H1 (cell line): ENCODE measurements at regions not wholly inside any gene's neighbourhood (a gene's known extent, or its start where the extent isn't known, plus 50 kb on each side); places are given as distances from the start of the nearest gene placed in this dataset.

ENCODE experiments used
- CTCF ChIA-PET: fragments of 300-600 bp; sonication (Branson Sonifier 250); formaldehyde crosslinking; loops from one replicate; lab custom pipeline; 2021; ENCODE audit not compliant: partially characterized antibody; lab: Charles Lee
- POLR2A ChIA-PET: fragments of 300-600 bp; sonication (Branson Sonifier 250); formaldehyde crosslinking; loops from one replicate; lab custom pipeline; 2021; ENCODE audit warnings: inconsistent platforms; ENCODE audit not compliant: partially characterized antibody; lab: Charles Lee
- DNase-seq, 2 experiments: peaks; one replicate each; pipeline versions ENCODE4 v3.0.0 to v3.0.0-alpha.2; 2010 to 2022; ENCODE audit warnings: low spot score in 2 of 2, low read depth in 1 of 2, mixed read lengths in 1 of 2
- FAIRE-seq: peaks from 2 replicates; lab custom pipeline; 2011; peaks lifted over from hg19 to GRCh38; lab: Jason Lieb, UNC
- H2AFZ ChIP-seq: 2 replicates; pipeline ENCODE4 v1.8.1; 2012; ENCODE audit warnings: low read length, inconsistent platforms
- H2AK5ac ChIP-seq: 2 replicates; pipeline ENCODE4 v1.6.1; 2013; ENCODE audit warnings: low read depth, low read length
- H2BK120ac ChIP-seq: replicated peaks from 2 replicates; pipeline ENCODE3; 2013; ENCODE audit warnings: low read depth, low read length, inconsistent platforms
- H2BK12ac ChIP-seq: 2 replicates; pipeline ENCODE4 v1.6.1; 2013; ENCODE audit warnings: low read depth, low read length
- H2BK15ac ChIP-seq: 2 replicates; pipeline ENCODE4 v1.6.1; 2013; ENCODE audit warnings: low read length
- H2BK20ac ChIP-seq: 2 replicates; pipeline ENCODE4 v1.6.1; 2013; ENCODE audit warnings: low read length
- H2BK5ac ChIP-seq: 2 replicates; pipeline ENCODE4 v1.6.1; 2013; ENCODE audit warnings: low read depth, low read length
- H3K14ac ChIP-seq: 2 replicates; pipeline ENCODE4 v1.6.1; 2013; ENCODE audit warnings: inconsistent platforms; ENCODE audit not compliant: insufficient read length
- H3K18ac ChIP-seq: 2 replicates; pipeline ENCODE4 v1.6.1; 2013; ENCODE audit warnings: low read length; ENCODE audit errors: extremely low read depth
- H3K23ac ChIP-seq: 2 replicates; pipeline ENCODE4 v1.6.1; 2013; ENCODE audit warnings: inconsistent platforms; ENCODE audit not compliant: insufficient read length
- H3K23me2 ChIP-seq: 2 replicates; pipeline ENCODE4 v1.6.1; 2013; ENCODE audit warnings: low read depth, low read length
- H3K27ac ChIP-seq: 2 replicates; pipeline ENCODE4 v1.6.1; 2011; ENCODE audit warnings: low read depth, low read length, inconsistent platforms
- H3K27me3 ChIP-seq, 4 experiments: replicated peaks in 1 of 4; 1 replicate in 1 of 4; 2 replicates in 3 of 4; pipeline versions ENCODE4 v1.6.1 to v1.8.1; 2011 to 2013; ENCODE audit warnings: low read length in 3 of 4, mild to moderate bottlenecking in 3 of 4, inconsistent platforms in 2 of 4, mixed read lengths in 2 of 4, moderate library complexity in 1 of 4; ENCODE audit not compliant: control insufficient read depth in 3 of 4, insufficient read depth in 3 of 4; ENCODE audit errors: extremely low read depth in 1 of 4
- H3K36me3 ChIP-seq, 4 experiments: 2 replicates each; pipeline versions ENCODE4 v1.6.1 to v1.8.1; 2011 to 2013; ENCODE audit warnings: mild to moderate bottlenecking in 4 of 4, low read length in 3 of 4, moderate library complexity in 2 of 4, control low read depth in 1 of 4, inconsistent platforms in 1 of 4; ENCODE audit not compliant: insufficient read depth in 4 of 4, control insufficient read depth in 2 of 4
- H3K4ac ChIP-seq: replicated peaks from 2 replicates; pipeline ENCODE3; 2013; ENCODE audit warnings: low read length, low read depth, mixed read lengths, inconsistent platforms; ENCODE audit not compliant: insufficient read length
- H3K4me1 ChIP-seq, 4 experiments: replicated peaks in 1 of 4; 1 replicate in 1 of 4; 2 replicates in 3 of 4; pipeline versions ENCODE4 v1.6.1 to v1.8.1; 2011 to 2013; ENCODE audit warnings: low read length in 3 of 4, inconsistent platforms in 2 of 4, mixed read lengths in 1 of 4; ENCODE audit not compliant: insufficient read depth in 4 of 4, control insufficient read depth in 3 of 4
- H3K4me2 ChIP-seq, 2 experiments: 2 replicates each; pipeline versions ENCODE4 v1.6.1 to v1.8.1; 2011 to 2013; ENCODE audit warnings: low read depth in 2 of 2, low read length in 2 of 2, control low read depth in 1 of 2, inconsistent platforms in 1 of 2, mild to moderate bottlenecking in 1 of 2; ENCODE audit not compliant: insufficient read depth in 1 of 2
- H3K4me3 ChIP-seq, 4 experiments: fragments of 200-600, 300-600 bp in 1 of 4; sonication (generic), shearing (Covaris generic), sonication (Bioruptor Twin) in 1 of 4; 2 replicates each; pipeline versions ENCODE4 v1.5.1 to v1.8.1; 2011 to 2016; ENCODE audit warnings: low read length in 4 of 4, low read depth in 3 of 4, control low read depth in 2 of 4, inconsistent platforms in 2 of 4, mild to moderate bottlenecking in 2 of 4, mixed read lengths in 1 of 4, moderate library complexity in 1 of 4; ENCODE audit not compliant: insufficient read depth in 2 of 4; ENCODE audit errors: extremely low read depth in 1 of 4
- H3K56ac ChIP-seq: replicated peaks from 2 replicates; pipeline ENCODE3; 2013; ENCODE audit warnings: low read depth, mild to moderate bottlenecking, mixed read lengths, low read length, inconsistent platforms; ENCODE audit not compliant: insufficient read length
- H3K79me1 ChIP-seq: 2 replicates; pipeline ENCODE4 v1.6.1; 2013; ENCODE audit warnings: low read depth, low read length, control low read depth
- H3K79me2 ChIP-seq, 2 experiments: 2 replicates each; pipeline versions ENCODE4 v1.6.1 to v1.8.1; 2012 to 2013; ENCODE audit warnings: low read length in 2 of 2, mild to moderate bottlenecking in 2 of 2, inconsistent platforms in 1 of 2; ENCODE audit not compliant: insufficient read depth in 2 of 2, control insufficient read depth in 1 of 2
- H3K9ac ChIP-seq, 4 experiments: replicated peaks in 1 of 4; 1 replicate in 1 of 4; 2 replicates in 3 of 4; pipeline versions ENCODE4 v1.6.1 to v1.8.1; 2011 to 2013; ENCODE audit warnings: low read depth in 3 of 4, low read length in 3 of 4, control low read depth in 2 of 4, mild to moderate bottlenecking in 2 of 4, moderate library complexity in 2 of 4, inconsistent platforms in 1 of 4; ENCODE audit errors: extremely low read depth in 1 of 4
- H3K9me3 ChIP-seq, 2 experiments: 2 replicates each; pipeline versions ENCODE4 v1.6.1 to v1.8.1; 2012 to 2013; ENCODE audit warnings: mild to moderate bottlenecking in 2 of 2, moderate library complexity in 2 of 2, control low read depth in 1 of 2, inconsistent platforms in 1 of 2, low read depth in 1 of 2, low read length in 1 of 2, mixed read lengths in 1 of 2; ENCODE audit not compliant: insufficient read depth in 2 of 2
- H4K20me1 ChIP-seq, 2 experiments: replicated peaks in 1 of 2; 2 replicates each; pipeline versions ENCODE3 to v1.8.1; 2011 to 2013; ENCODE audit warnings: inconsistent platforms in 2 of 2, low read length in 2 of 2, mild to moderate bottlenecking in 1 of 2; ENCODE audit not compliant: insufficient read depth in 2 of 2, control insufficient read depth in 1 of 2
- H4K5ac ChIP-seq: 2 replicates; pipeline ENCODE4 v1.6.1; 2013; ENCODE audit warnings: low read length, low read depth, mixed read lengths, inconsistent platforms; ENCODE audit not compliant: insufficient read length
- H4K8ac ChIP-seq: 2 replicates; pipeline ENCODE4 v1.8.0; 2013; ENCODE audit warnings: mild to moderate bottlenecking, moderate library complexity, low read length, inconsistent platforms; ENCODE audit not compliant: insufficient read depth; ENCODE audit errors: extremely low read depth
- H4K91ac ChIP-seq: replicated peaks from 2 replicates; pipeline ENCODE3; 2013; ENCODE audit warnings: low read length, mixed read lengths, inconsistent platforms; ENCODE audit not compliant: insufficient read length
- CTBP2 ChIP-seq: IDR thresholded peaks from 2 replicates; pipeline ENCODE4 v1.7.0; 2011; ENCODE audit warnings: borderline replicate concordance, mild to moderate bottlenecking, moderate library complexity, mixed read lengths, low read length; ENCODE audit not compliant: insufficient read depth, insufficient read length
- EZH2 ChIP-seq: fragments of 200-600 bp; sonication (generic); IDR thresholded peaks from 2 replicates; pipeline ENCODE4 v1.7.1; 2012; ENCODE audit warnings: low read depth, mild to moderate bottlenecking, moderate library complexity, low read length, inconsistent platforms; ENCODE audit not compliant: severe bottlenecking
- HDAC6 ChIP-seq: IDR thresholded peaks from one replicate; pipeline ENCODE4 v1.7.1; 2012; ENCODE audit warnings: low read depth, mild to moderate bottlenecking, inconsistent platforms, low read length, moderate library complexity
- KDM1A ChIP-seq: fragments of 200-600, 300-600 bp; sonication (generic); IDR thresholded peaks from 2 replicates; pipeline ENCODE4 v1.7.1; 2016; ENCODE audit warnings: mild to moderate bottlenecking, low read length, borderline replicate concordance
- KDM5A ChIP-seq: fragments of 200-600 bp; IDR thresholded peaks from 2 replicates; pipeline ENCODE4 v1.7.1; 2012; ENCODE audit warnings: mild to moderate bottlenecking, low read length, inconsistent platforms, mixed read lengths
- MAFK ChIP-seq: IDR thresholded peaks from 2 replicates; pipeline ENCODE4 v1.6.1; 2012; ENCODE audit warnings: low read depth, mild to moderate bottlenecking, improper control_type of control experiment, low read length
- NRF1 ChIP-seq: IDR thresholded peaks from 2 replicates; pipeline ENCODE4 v1.6.1; 2011; ENCODE audit warnings: mild to moderate bottlenecking, low read depth, low read length, improper control_type of control experiment
- POLR2AphosphoS5 ChIP-seq: IDR thresholded peaks from 2 replicates; pipeline ENCODE4 v1.6.1; 2011; ENCODE audit warnings: low read depth, low read length
- RFX5 ChIP-seq: IDR thresholded peaks from 2 replicates; pipeline ENCODE4 v1.6.1; 2011; ENCODE audit warnings: low read depth, low read length, improper control_type of control experiment, borderline replicate concordance
- SP2 ChIP-seq: IDR thresholded peaks from 2 replicates; pipeline ENCODE4 v1.6.1; 2012; ENCODE audit warnings: mild to moderate bottlenecking, low read length, inconsistent platforms
- WGBS, 2 experiments: shearing (Covaris generic) in 1 of 2; methylation state at CpG; one replicate each; pipeline versions ENCODE4 v1.1.6 to v1.1.7; 2013 to 2015; ENCODE audit warnings: low lambda C conversion rate in 2 of 2, mixed read lengths in 2 of 2, inconsistent platforms in 1 of 2, low coverage in 1 of 2, missing lambda C conversion rate in 1 of 2; ENCODE audit not compliant: insufficient replicate concordance in 2 of 2, insufficient coverage in 1 of 2, insufficient read length in 1 of 2; ENCODE audit errors: extremely low coverage in 1 of 2, missing lambda C conversion rate in 1 of 2; 5-methylcytosine and 5-hydroxymethylcytosine counted together
- TF ChIP-seq, protein P1 (sequence below), 3 experiments: IDR thresholded peaks; 1 replicate in 2 of 3; 2 replicates in 1 of 3; pipeline versions ENCODE4 v1.5.1 to v1.6.1; 2011; ENCODE audit warnings: low read length in 3 of 3, mild to moderate bottlenecking in 3 of 3, inconsistent platforms in 2 of 3, low read depth in 1 of 3, moderate library complexity in 1 of 3; ENCODE audit not compliant: insufficient read depth in 1 of 3; ENCODE audit errors: control extremely low read depth in 1 of 3

DNA sequence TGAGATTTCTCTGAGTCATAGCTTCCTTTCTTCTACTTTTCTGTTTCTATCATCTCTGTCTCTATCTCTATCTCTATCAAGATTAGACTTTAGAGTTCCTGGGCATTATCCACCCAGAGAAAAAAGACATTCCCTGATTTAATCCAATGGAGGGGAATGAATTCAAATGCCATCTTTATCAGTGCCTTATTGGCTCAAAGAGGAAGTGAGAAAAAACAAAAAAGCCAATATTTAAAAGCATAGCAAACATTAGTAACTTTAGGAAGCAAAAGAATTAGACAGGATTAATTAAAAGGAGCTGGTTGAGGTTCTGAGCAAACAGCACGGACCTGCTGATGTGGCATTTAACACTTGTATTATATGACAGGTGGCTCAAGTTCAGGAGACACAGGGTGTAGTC, 736.5 kb downstream of the REEP3 start:
- H3K4me2 ChIP-seq, result no peak overlapping the region
- H3K4me3 ChIP-seq, result no peak overlapping the region
- H3K18ac ChIP-seq, result no peak overlapping the region
- H3K56ac ChIP-seq, result no peak overlapping the region
- no peaks in the 10 kb centered on the region for H3K4me1 ChIP-seq
- H3K79me1 ChIP-seq, result no peaks in the 10 kb centered on the region
- H2BK15ac ChIP-seq, result no peak overlapping the region
- H3K79me2 ChIP-seq, result no peaks in the 10 kb centered on the region
- FAIRE-seq (no peak), DNase-seq (no peak)
- H3K27me3 ChIP-seq, result no peaks in the 10 kb centered on the region
- no peak overlapping the region for H3K23ac ChIP-seq
- H4K8ac ChIP-seq, result no peak overlapping the region
- H3K14ac ChIP-seq, result no peak overlapping the region
- H3K36me3 ChIP-seq, result no peaks in the 10 kb centered on the region
- H4K91ac ChIP-seq, result no peak overlapping the region
- H4K20me1 ChIP-seq, result no peaks in the 10 kb centered on the region
- no peak overlapping the region for H2BK12ac ChIP-seq
- H3K23me2 ChIP-seq, result peaks cover 2% of the 10 kb centered on the region; the same call in 1 of the 2 replicates
- no peak overlapping the region for H3K9ac ChIP-seq
- no peak overlapping the region for H2BK5ac ChIP-seq
- H2BK20ac ChIP-seq, result no peak overlapping the region
- no peak overlapping the region for H2AK5ac ChIP-seq
- H3K9me3 ChIP-seq, result no peaks in the 10 kb centered on the region
- no peak overlapping the region for H4K5ac ChIP-seq
- 91% methylated on average over 1 of the region's 1 CpG; no CpG with 5 or more reads in 1 of the 2 experiments for WGBS, 2 experiments
- H2BK120ac ChIP-seq, result no peak overlapping the region
- no peak overlapping the region for H3K4ac ChIP-seq
- no peak overlapping the region for H2AFZ ChIP-seq
- ChIA-PET CTCF (interaction anchor here (0.6 to 0.8 kb wide), 2 partner anchors 128 to 198 kb away, joined by 3 read pairs; no protein-coding TSS in a partner anchor), POLR2A (no interaction called here)
- H3K27ac ChIP-seq, result no peak overlapping the region
- no peak for TF ChIP-seq HDAC6
- TF ChIP-seq NRF1, result no peak
- TF ChIP-seq CTBP2, result no peak
- TF ChIP-seq MAFK, result no peak
- no peak for TF ChIP-seq KDM1A
- TF ChIP-seq SP2, result no peak
- no peak for TF ChIP-seq KDM5A
- TF ChIP-seq, protein P1, sequence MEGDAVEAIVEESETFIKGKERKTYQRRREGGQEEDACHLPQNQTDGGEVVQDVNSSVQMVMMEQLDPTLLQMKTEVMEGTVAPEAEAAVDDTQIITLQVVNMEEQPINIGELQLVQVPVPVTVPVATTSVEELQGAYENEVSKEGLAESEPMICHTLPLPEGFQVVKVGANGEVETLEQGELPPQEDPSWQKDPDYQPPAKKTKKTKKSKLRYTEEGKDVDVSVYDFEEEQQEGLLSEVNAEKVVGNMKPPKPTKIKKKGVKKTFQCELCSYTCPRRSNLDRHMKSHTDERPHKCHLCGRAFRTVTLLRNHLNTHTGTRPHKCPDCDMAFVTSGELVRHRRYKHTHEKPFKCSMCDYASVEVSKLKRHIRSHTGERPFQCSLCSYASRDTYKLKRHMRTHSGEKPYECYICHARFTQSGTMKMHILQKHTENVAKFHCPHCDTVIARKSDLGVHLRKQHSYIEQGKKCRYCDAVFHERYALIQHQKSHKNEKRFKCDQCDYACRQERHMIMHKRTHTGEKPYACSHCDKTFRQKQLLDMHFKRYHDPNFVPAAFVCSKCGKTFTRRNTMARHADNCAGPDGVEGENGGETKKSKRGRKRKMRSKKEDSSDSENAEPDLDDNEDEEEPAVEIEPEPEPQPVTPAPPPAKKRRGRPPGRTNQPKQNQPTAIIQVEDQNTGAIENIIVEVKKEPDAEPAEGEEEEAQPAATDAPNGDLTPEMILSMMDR (IDR thresholded peaks at IDR 0.05; ENCODE audit: control extremely low read depth in 1 of 3, insufficient read depth in 1 of 3, low read depth in 1 of 3, low read length in 3 of 3), result no peak
- no peak for TF ChIP-seq RFX5
- no peak for TF ChIP-seq POLR2AphosphoS5
- TF ChIP-seq EZH2, result no peak
